ENCODE measurements at regions not wholly inside any gene's neighbourhood (a gene's known extent, or its start where the extent isn't known, plus 50 kb on each side); places are given as distances from the start of the nearest gene placed in this dataset.

GRCh38 chr11:127242676-127243075, 242.1 kb upstream of the KIRREL3 start:
- TF ChIP-seq POLR2A (IDR thresholded peaks at IDR 0.05), result no peak
- TF ChIP-seq CTCF (IDR thresholded peaks at IDR 0.05), result no peak
- no peak for TF ChIP-seq POLR2AphosphoS5 (IDR thresholded peaks at IDR 0.05)
- TF ChIP-seq EP300 (IDR thresholded peaks at IDR 0.05), result no peak

Data from suprapubic skin (tissue), 4 donors.